Parathyroid adenoma (tissue), 2 donors: ENCODE measurements at regions not wholly inside any gene's neighbourhood (a gene's known extent, or its start where the extent isn't known, plus 50 kb on each side); places are given as distances from the start of the nearest gene placed in this dataset.

Source experiments
- H2AFZ ChIP-seq: fragments of 300-600 bp; sonication (generic); one replicate; pipeline ENCODE4 v1.7.0; 2017; ENCODE audit warnings: antibody characterized with exemption, mild to moderate bottlenecking
- H3K27ac ChIP-seq: fragments of 300-600 bp; sonication (generic); one replicate; pipeline ENCODE4 v1.7.0; 2017
- H3K27me3 ChIP-seq: fragments of 300-600 bp; sonication (generic); one replicate; pipeline ENCODE4 v1.7.0; 2017; ENCODE audit warnings: low read length; ENCODE audit not compliant: control insufficient read depth, insufficient read depth
- H3K36me3 ChIP-seq: fragments of 300-600 bp; sonication (generic); one replicate; pipeline ENCODE4 v1.7.0; 2017; ENCODE audit warnings: low read length; ENCODE audit not compliant: control insufficient read depth, insufficient read depth
- H3K4me1 ChIP-seq: fragments of 300-600 bp; sonication (generic); one replicate; pipeline ENCODE4 v1.7.0; 2017; ENCODE audit warnings: control low read depth
- H3K4me2 ChIP-seq: fragments of 300-600 bp; sonication (generic); one replicate; pipeline ENCODE4 v1.7.0; 2017; ENCODE audit warnings: low read length
- H3K4me3 ChIP-seq: fragments of 300-600 bp; sonication (generic); one replicate; pipeline ENCODE4 v1.7.0; 2017; ENCODE audit warnings: low read depth, low read length
- H3K79me2 ChIP-seq: fragments of 300-600 bp; sonication (generic); one replicate; pipeline ENCODE4 v1.7.0; 2017; ENCODE audit warnings: control low read depth
- H3K9ac ChIP-seq: fragments of 300-600 bp; sonication (generic); one replicate; pipeline ENCODE4 v1.7.0; 2017; ENCODE audit warnings: mild to moderate bottlenecking
- H3K9me3 ChIP-seq: fragments of 300-600 bp; sonication (generic); one replicate; pipeline ENCODE4 v1.7.0; 2017; ENCODE audit warnings: low read length; ENCODE audit not compliant: control insufficient read depth
- CTCF ChIP-seq: fragments of 300-600 bp; sonication (generic); IDR thresholded peaks from one replicate; pipeline ENCODE4 v1.7.0; 2017; ENCODE audit warnings: antibody characterized with exemption, mild to moderate bottlenecking
- donor health status: primary hyperparathyroidism.

- no peaks in the 10 kb centered on the region for H3K79me2 ChIP-seq
- no peak overlapping the region for H3K27ac ChIP-seq
- no peak overlapping the region for H3K9ac ChIP-seq
- no peak overlapping the region for H3K4me2 ChIP-seq
- H3K4me3 ChIP-seq, result no peak overlapping the region
- no peaks in the 10 kb centered on the region for H3K9me3 ChIP-seq
- no peak overlapping the region for H2AFZ ChIP-seq
- no peaks in the 10 kb centered on the region for H3K27me3 ChIP-seq
- no peaks in the 10 kb centered on the region for H3K36me3 ChIP-seq
- no peak for TF ChIP-seq CTCF
- no peaks in the 10 kb centered on the region for H3K4me1 ChIP-seq
Observed at GRCh38 chr6:54451516-54451915, 143.3 kb downstream of the TINAG start.

GRCh38 chr6:54463354-54464024 is 155.2 kb downstream of the TINAG start:
- no peak overlapping the region for H3K27ac ChIP-seq
- no peaks in the 10 kb centered on the region for H3K27me3 ChIP-seq
- no peak overlapping the region for H2AFZ ChIP-seq
- no peak overlapping the region for H3K4me3 ChIP-seq
- no peaks in the 10 kb centered on the region for H3K4me1 ChIP-seq
- no peaks in the 10 kb centered on the region for H3K9me3 ChIP-seq
- no peaks in the 10 kb centered on the region for H3K36me3 ChIP-seq
- TF ChIP-seq CTCF, result no peak
- no peaks in the 10 kb centered on the region for H3K79me2 ChIP-seq
- H3K4me2 ChIP-seq, result no peak overlapping the region
- H3K9ac ChIP-seq, result no peak overlapping the region

DNA sequence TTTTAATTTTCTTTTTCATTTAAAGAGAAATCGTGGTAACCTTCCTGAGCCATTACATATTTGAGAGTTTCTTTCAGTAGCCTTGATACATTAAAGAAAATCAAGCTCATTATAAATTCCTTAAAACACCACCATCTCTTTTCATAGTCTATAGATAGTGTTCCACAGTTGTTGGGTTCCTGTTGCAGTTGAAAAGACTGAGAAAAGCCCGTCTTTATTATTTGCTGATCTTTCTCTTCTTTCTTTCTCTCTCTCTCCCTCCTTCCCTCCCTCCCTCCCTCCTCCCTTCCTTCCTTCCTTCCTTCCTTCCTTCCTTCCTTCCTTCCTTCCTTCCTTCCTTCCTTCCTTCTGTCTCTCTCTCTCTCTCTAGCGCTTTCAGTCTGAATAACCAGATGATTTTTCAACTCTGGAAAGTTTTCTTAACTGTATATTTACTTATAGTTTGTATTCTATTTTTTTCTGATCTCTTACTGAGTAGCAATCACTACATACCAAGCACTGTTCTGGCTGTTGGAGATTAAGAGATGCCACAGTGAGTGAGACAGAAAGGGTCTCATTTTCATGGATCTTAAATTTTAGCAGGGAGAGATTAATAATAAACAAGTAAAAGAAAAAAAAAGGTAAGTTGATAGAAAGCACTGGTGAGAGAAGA is 157.5 kb downstream of the TINAG start:
- Histone ChIP-seq H3K9me3 (no peaks in the 10 kb centered on the region), H3K27me3 (no peaks in the 10 kb centered on the region), H3K79me2 (no peaks in the 10 kb centered on the region), H3K36me3 (no peaks in the 10 kb centered on the region), H3K9ac (no peak overlapping the region), H3K4me2 (no peak overlapping the region), H2AFZ (no peak overlapping the region), H3K27ac (no peak overlapping the region), H3K4me1 (no peaks in the 10 kb centered on the region), H3K4me3 (no peak overlapping the region)
- TF ChIP-seq CTCF, result no peak

- Histone ChIP-seq H3K79me2 (no peaks in the 10 kb centered on the region), H3K9me3 (no peaks in the 10 kb centered on the region), H3K36me3 (no peaks in the 10 kb centered on the region), H2AFZ (no peak overlapping the region), H3K27ac (no peak overlapping the region), H3K27me3 (no peaks in the 10 kb centered on the region), H3K4me2 (no peak overlapping the region), H3K4me1 (no peaks in the 10 kb centered on the region), H3K4me3 (no peak overlapping the region), H3K9ac (no peak overlapping the region)
- no peak for TF ChIP-seq CTCF
Observed at GRCh38 chr6:54467384-54467783, 159.1 kb downstream of the TINAG start.

DNA sequence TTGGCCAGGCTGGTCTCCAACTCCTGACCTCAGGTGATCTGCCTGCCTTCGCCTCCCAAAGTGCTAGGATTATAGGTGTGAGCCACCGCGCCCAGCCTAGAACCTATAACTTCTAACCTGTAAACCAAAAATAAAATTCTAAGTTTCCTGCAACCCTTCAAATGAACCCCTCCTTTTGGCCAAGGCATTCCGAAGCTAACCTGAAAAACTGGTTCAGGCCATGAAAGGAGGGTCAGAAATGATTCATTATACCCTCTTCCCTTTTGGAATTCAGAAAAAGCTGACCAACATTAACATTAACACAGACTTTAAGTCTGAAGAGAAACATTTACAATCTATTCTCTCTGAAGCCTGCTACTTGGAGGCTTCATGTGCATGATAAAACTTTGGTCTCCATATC is 165.1 kb downstream of the TINAG start:
- no peaks in the 10 kb centered on the region for H3K36me3 ChIP-seq
- H3K27ac ChIP-seq, result no peak overlapping the region
- TF ChIP-seq CTCF, result no peak
- no peak overlapping the region for H3K9ac ChIP-seq
- H3K4me2 ChIP-seq, result no peak overlapping the region
- no peaks in the 10 kb centered on the region for H3K9me3 ChIP-seq
- no peaks in the 10 kb centered on the region for H3K79me2 ChIP-seq
- H3K4me3 ChIP-seq, result no peak overlapping the region
- H3K4me1 ChIP-seq, result no peaks in the 10 kb centered on the region
- H3K27me3 ChIP-seq, result no peaks in the 10 kb centered on the region
- no peak overlapping the region for H2AFZ ChIP-seq
